ENCODE measurements at regions not wholly inside any gene's neighbourhood (a gene's known extent, or its start where the extent isn't known, plus 50 kb on each side); places are given as distances from the start of the nearest gene placed in this dataset.

GRCh38 chr18:46362533-46362932, 258.3 kb downstream of the HAUS1 start:
- H3K4me2 ChIP-seq (ENCODE audit: insufficient read depth, low read length), result no peak overlapping the region
- FAIRE-seq, result no peak
- H3K4me1 ChIP-seq (ENCODE audit: control insufficient read depth, extremely low read depth, insufficient read depth, low read length), result no peaks in the 10 kb centered on the region
- intact Hi-C loops (cut with micrococcal nuclease), result no loop called here
- no peak overlapping the region for H3K27ac ChIP-seq (ENCODE audit: insufficient read depth, low read depth, low read length)
- no peak for TF ChIP-seq EZH2 (IDR thresholded peaks at IDR 0.05; ENCODE audit: borderline replicate concordance, low read depth, low read length, severe bottlenecking)
- TF ChIP-seq POLR2A (IDR thresholded peaks at IDR 0.05; ENCODE audit: low read depth, low read length), result no peak
- TF ChIP-seq MYC (IDR thresholded peaks at IDR 0.05; ENCODE audit: low read depth, low read length), result no peak
- no peak for TF ChIP-seq POLR2AphosphoS5 (IDR thresholded peaks at IDR 0.05; ENCODE audit: insufficient read depth, low read depth, low read length)
- TF ChIP-seq GATA2 (IDR thresholded peaks at IDR 0.05; ENCODE audit: insufficient read depth, insufficient read length, low read depth, low read length), result no peak
- TF ChIP-seq CTCF (IDR thresholded peaks at IDR 0.05; ENCODE audit: extremely low read depth in 1 of 2, insufficient read depth in 1 of 2, low read depth in 1 of 2, low read length in 2 of 2), result no peak
- TF ChIP-seq MAX (IDR thresholded peaks at IDR 0.05; ENCODE audit: insufficient read depth, insufficient read length), result no peak
- no peak for TF ChIP-seq FOS (IDR thresholded peaks at IDR 0.05; ENCODE audit: borderline replicate concordance, insufficient read depth, low read length)
- no peak for TF ChIP-seq JUN (IDR thresholded peaks at IDR 0.05; ENCODE audit: borderline replicate concordance, insufficient read depth, insufficient read length, low read depth)
- no peak for DNase-seq (ENCODE audit: low read depth, low spot score)
- no peak overlapping the region for H3K4me3 ChIP-seq (replicated peaks in 1 of 3; ENCODE audit: insufficient read depth in 1 of 3, low read depth in 1 of 3, low read length in 3 of 3)
- H3K79me2 ChIP-seq (ENCODE audit: control insufficient read depth, insufficient read depth, low read length), result no peaks in the 10 kb centered on the region
- H3K36me3 ChIP-seq (ENCODE audit: control insufficient read depth in 2 of 2, extremely low read depth in 1 of 2, insufficient read depth in 2 of 2, low read length in 2 of 2), result no peaks in the 10 kb centered on the region
- POLR2A ChIA-PET, result no interaction called here
- H3K9ac ChIP-seq (replicated peaks; ENCODE audit: extremely low read depth, insufficient read depth, low read length), result no peak overlapping the region
- H4K20me1 ChIP-seq (replicated peaks; ENCODE audit: control insufficient read depth, extremely low read depth, insufficient read depth, low read length), result no peaks in the 10 kb centered on the region
- H2AFZ ChIP-seq (ENCODE audit: low read depth, low read length), result no peak overlapping the region
- no TSS peak for BruUV-seq (replicated peaks)
- CTCF ChIA-PET, result no interaction called here
- H3K27me3 ChIP-seq (ENCODE audit: control insufficient read depth in 2 of 2, insufficient read depth in 2 of 2, low read length in 2 of 2), result no peaks in the 10 kb centered on the region
- no peaks in the 10 kb centered on the region for H3K9me3 ChIP-seq (replicated peaks; ENCODE audit: control insufficient read depth, insufficient read depth, low read length)
- dilution Hi-C loops (cut with MboI; ENCODE audit: extremely low pct_ligation_motif_present, low sequenced_read_pairs), result no loop called here
- H3K9me1 ChIP-seq (replicated peaks; ENCODE audit: control insufficient read depth, extremely low read depth, insufficient read depth, low read length), result no peaks in the 10 kb centered on the region
